DOHH2 (cell line): ENCODE measurements at regions not wholly inside any gene's neighbourhood (a gene's known extent, or its start where the extent isn't known, plus 50 kb on each side); places are given as distances from the start of the nearest gene placed in this dataset.

ENCODE experiments used
- H3F3A ChIP-seq: fragments of 200-600 bp; sonication (generic), shearing (Covaris generic); 2 replicates; pipeline ENCODE4 v1.6.0; 2016; ENCODE audit warnings: antibody characterized with exemption, mild to moderate bottlenecking; ENCODE audit not compliant: control insufficient read depth, insufficient read depth
- H3K27ac ChIP-seq: fragments of 200-600 bp; sonication (generic); 2 replicates; pipeline ENCODE4 v1.5.1; 2014; ENCODE audit warnings: low read depth, mild to moderate bottlenecking, low read length, moderate library complexity
- H3K27me3 ChIP-seq: fragments of 200-600 bp; sonication (generic); 2 replicates; pipeline ENCODE4 v1.6.1; 2014; ENCODE audit warnings: mild to moderate bottlenecking, low read length, mixed read lengths; ENCODE audit not compliant: control insufficient read depth
- H3K36me3 ChIP-seq: fragments of 200-600 bp; sonication (generic); 2 replicates; pipeline ENCODE4 v1.6.1; 2014; ENCODE audit warnings: mild to moderate bottlenecking, low read length, moderate library complexity, mixed read lengths; ENCODE audit not compliant: control insufficient read depth
- H3K4me1 ChIP-seq: fragments of 200-600 bp; sonication (generic); 2 replicates; pipeline ENCODE4 v1.6.1; 2014; ENCODE audit warnings: mild to moderate bottlenecking, low read length, mixed read lengths; ENCODE audit not compliant: control insufficient read depth
- H3K4me2 ChIP-seq: fragments of 200-600 bp; sonication (generic); 2 replicates; pipeline ENCODE4 v1.6.0; 2014; ENCODE audit warnings: mild to moderate bottlenecking, low read length, moderate library complexity
- H3K4me3 ChIP-seq: fragments of 200-600 bp; sonication (generic); 2 replicates; pipeline ENCODE4 v1.5.1; 2014; ENCODE audit warnings: mild to moderate bottlenecking, low read length, mixed read lengths
- H3K79me2 ChIP-seq: fragments of 200-600 bp; sonication (generic); 2 replicates; pipeline ENCODE4 v1.6.1; 2014; ENCODE audit warnings: mild to moderate bottlenecking, low read length, mixed read lengths; ENCODE audit not compliant: control insufficient read depth
- H3K9me2 ChIP-seq: fragments of 200-600 bp; sonication (generic); replicated peaks from 2 replicates; pipeline ENCODE4 v1.6.1; 2014; ENCODE audit warnings: mild to moderate bottlenecking, low read length, mixed read lengths; ENCODE audit not compliant: control insufficient read depth
- H3K9me3 ChIP-seq: fragments of 200-600 bp; sonication (generic); 2 replicates; pipeline ENCODE4 v1.6.1; 2014; ENCODE audit warnings: antibody characterized with exemption, low read length, mixed read lengths; ENCODE audit not compliant: control insufficient read depth, insufficient read depth
- H4K20me1 ChIP-seq: fragments of 200-600 bp; sonication (generic); 2 replicates; pipeline ENCODE4 v1.6.0; 2014; ENCODE audit warnings: low read depth, mild to moderate bottlenecking, antibody characterized with exemption, low read length, moderate library complexity; ENCODE audit not compliant: control insufficient read depth, insufficient read depth
- EZH2phosphoT487 ChIP-seq: fragments of 200-600 bp; sonication (generic); IDR thresholded peaks from 2 replicates; pipeline ENCODE4 v1.6.1; 2017; ENCODE audit warnings: borderline replicate concordance, mild to moderate bottlenecking, antibody characterized with exemption, low read length, moderate library complexity, mixed read lengths
- TF ChIP-seq, protein P1 (sequence below): fragments of 200-600 bp; sonication (generic); IDR thresholded peaks from one replicate; pipeline ENCODE4 v1.5.1; 2014; ENCODE audit warnings: antibody characterized with exemption, mild to moderate bottlenecking, low read depth, low read length; ENCODE audit not compliant: poor library complexity, severe bottlenecking

DNA sequence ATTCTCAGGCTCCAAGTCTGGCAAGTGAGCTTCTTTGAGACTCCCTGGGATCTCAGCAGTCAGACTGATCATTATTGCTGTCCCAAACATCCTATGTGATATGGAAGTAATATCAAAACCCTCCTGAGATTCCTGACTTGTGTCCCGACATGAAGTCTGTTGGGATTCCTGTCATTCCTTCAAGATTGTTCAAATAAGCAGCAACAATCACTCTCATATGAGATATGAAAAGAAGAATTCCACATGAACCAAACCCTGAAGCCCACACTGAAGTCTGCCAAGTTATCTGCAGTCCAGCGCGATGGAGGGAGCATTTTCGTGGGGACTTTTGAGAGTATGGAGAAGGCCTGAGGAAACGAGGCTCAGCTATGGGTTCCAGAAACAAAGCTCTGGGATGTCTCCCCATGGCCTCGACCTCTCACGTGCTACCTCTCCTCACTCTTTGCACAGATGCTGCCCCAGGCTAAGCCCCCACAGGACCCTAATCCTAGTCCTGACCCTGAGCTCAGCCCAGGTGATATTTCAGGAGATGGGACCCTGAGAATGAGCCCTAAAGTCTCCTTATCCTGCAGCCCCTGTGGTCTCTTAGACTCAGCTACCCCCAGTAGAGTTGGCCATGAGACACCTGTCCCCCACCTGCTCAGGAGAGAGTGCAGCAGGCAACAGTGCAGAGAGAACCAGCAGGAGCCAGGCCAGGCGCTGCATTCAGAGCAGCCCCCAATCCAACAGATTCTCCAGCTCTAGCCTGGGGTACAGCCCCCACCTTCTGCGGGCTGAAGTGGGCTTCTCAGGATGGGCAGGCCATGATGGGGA lies 100.2 kb downstream of the GGTLC2 start:
- Histone ChIP-seq H3K27ac (no peak overlapping the region), H3K27me3 (no peaks in the 10 kb centered on the region), H3K9me3 (no peaks in the 10 kb centered on the region), H3K4me3 (no peak overlapping the region), H3K4me1 (peaks cover 45% of the 10 kb centered on the region), H3K36me3 (no peaks in the 10 kb centered on the region), H4K20me1 (no peaks in the 10 kb centered on the region), H3K79me2 (no peaks in the 10 kb centered on the region), H3K9me2 (no peaks in the 10 kb centered on the region), H3F3A (no peaks in the 10 kb centered on the region), H3K4me2 (no peak overlapping the region)
- TF ChIP-seq, protein P1, sequence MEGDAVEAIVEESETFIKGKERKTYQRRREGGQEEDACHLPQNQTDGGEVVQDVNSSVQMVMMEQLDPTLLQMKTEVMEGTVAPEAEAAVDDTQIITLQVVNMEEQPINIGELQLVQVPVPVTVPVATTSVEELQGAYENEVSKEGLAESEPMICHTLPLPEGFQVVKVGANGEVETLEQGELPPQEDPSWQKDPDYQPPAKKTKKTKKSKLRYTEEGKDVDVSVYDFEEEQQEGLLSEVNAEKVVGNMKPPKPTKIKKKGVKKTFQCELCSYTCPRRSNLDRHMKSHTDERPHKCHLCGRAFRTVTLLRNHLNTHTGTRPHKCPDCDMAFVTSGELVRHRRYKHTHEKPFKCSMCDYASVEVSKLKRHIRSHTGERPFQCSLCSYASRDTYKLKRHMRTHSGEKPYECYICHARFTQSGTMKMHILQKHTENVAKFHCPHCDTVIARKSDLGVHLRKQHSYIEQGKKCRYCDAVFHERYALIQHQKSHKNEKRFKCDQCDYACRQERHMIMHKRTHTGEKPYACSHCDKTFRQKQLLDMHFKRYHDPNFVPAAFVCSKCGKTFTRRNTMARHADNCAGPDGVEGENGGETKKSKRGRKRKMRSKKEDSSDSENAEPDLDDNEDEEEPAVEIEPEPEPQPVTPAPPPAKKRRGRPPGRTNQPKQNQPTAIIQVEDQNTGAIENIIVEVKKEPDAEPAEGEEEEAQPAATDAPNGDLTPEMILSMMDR: no peak
- no peak for TF ChIP-seq EZH2phosphoT487

DNA sequence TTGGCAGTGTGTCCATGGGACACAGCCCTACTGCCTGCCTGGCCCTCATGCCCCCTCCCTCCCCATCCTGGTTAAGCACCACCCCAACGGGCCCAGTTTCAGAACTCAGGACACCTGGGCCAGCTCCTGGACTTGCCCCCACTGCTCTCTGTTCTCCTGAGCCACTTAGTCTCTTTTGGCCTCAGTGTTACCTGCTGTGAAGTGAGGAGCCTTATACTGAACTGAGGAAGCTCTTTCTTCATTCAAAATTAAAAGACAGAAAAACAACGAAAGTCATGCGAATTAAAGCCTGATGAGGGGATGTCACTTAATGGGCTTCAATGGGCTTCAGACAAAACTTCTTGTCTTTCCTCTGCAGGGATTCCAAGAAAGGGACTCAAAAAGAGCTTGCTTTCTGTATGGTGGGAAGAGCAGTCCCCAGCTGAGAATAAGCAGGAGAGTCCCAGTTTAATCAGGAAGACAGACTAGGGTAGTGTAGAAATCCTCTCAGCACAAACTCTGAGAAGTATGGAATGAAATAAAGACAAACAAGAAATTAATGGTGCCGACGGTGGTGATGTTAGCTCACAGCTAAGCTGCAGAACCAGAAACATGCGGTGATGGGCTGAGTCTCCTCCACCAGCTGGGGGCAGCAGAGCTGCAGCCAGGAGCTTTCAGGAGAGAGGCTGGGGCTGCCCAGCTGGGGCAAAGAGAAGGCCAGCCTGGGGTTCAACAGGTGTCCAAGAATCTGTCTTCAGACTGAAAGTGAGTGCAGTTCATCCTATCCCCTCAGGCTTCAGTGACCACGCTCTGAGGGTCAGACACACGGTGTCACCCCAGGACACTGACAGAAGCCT lies 101.0 kb downstream of the GGTLC2 start:
- Histone ChIP-seq H3K36me3 (no peaks in the 10 kb centered on the region), H3F3A (no peaks in the 10 kb centered on the region), H3K27me3 (no peaks in the 10 kb centered on the region), H3K79me2 (no peaks in the 10 kb centered on the region), H3K9me2 (no peaks in the 10 kb centered on the region), H3K4me3 (no peak overlapping the region), H3K4me2 (peak overlapping the region; percentile 61; the same call in 1 of the 2 replicates), H3K9me3 (no peaks in the 10 kb centered on the region), H3K27ac (no peak overlapping the region), H4K20me1 (no peaks in the 10 kb centered on the region), H3K4me1 (peaks cover 45% of the 10 kb centered on the region)
- TF ChIP-seq, protein P1: peak; percentile 73
- TF ChIP-seq EZH2phosphoT487: no peak

DNA sequence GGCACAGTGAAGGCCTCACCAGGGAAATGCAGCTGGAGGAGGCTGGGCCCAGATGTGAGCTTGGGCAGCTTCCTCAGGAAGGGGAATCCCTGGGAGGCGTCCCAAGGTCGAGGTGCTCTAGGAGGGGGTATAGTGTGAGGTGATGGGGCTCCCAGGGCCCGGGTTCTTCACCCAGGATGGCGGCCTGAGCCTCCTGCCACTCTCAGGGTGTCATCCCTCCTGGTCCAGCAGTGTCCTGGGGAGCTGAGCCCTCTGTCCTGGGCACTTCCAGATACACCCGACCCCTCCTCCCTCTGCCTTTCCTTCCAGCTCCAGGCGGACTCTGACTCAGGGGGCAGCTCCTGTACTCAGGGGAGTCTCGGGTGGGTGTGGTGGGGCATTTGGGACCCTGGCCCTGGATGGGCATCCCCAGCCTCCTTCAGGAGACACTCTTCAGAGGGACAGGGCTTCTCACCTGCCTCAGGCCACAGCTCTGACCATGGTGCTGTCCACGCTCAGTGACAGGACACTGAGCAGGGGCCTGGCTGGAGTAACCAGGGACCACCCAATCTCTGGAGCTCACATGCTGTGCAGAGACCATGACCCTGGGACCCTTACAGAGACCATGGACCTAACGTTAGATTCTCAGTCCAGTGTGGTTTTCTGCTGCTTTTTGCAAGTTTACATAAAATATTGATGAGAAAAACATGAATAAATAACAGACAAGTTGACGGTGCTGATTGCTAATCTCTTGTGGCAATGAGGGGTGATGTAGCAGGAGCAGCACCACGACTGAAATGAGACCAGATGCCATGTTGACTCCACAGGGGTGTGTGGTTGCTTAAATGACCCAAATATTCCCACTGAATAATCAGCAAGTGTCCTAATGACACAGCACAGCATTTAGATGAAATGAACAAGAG lies 101.9 kb downstream of the GGTLC2 start:
- no peaks in the 10 kb centered on the region for H3K27me3 ChIP-seq
- peak overlapping the region; percentile 61 for H3K4me2 ChIP-seq
- H3K4me3 ChIP-seq: peak overlapping the region; percentile 30; the same call in 1 of the 2 replicates
- TF ChIP-seq, protein P1: no peak
- TF ChIP-seq EZH2phosphoT487: no peak
- H4K20me1 ChIP-seq: no peaks in the 10 kb centered on the region
- no peaks in the 10 kb centered on the region for H3K9me3 ChIP-seq
- H3F3A ChIP-seq: no peaks in the 10 kb centered on the region
- peaks cover 45% of the 10 kb centered on the region for H3K4me1 ChIP-seq
- H3K9me2 ChIP-seq: no peaks in the 10 kb centered on the region
- peak overlapping the region; percentile 56 for H3K27ac ChIP-seq
- no peaks in the 10 kb centered on the region for H3K79me2 ChIP-seq
- H3K36me3 ChIP-seq: no peaks in the 10 kb centered on the region
